ENCODE measurements at regions not wholly inside any gene's neighbourhood (a gene's known extent, or its start where the extent isn't known, plus 50 kb on each side); places are given as distances from the start of the nearest gene placed in this dataset.

GRCh38 chr2:59985923-59986322, 567.5 kb downstream of the BCL11A start:
- DNase-seq (ENCODE audit: low read depth in 2 of 2): no peak

- no peak for DNase-seq (ENCODE audit: low read depth in 2 of 2)
These were observed 579.2 kb downstream of the BCL11A start for GRCh38 chr2:59974051-59974766.

- DNase-seq (ENCODE audit: low read depth in 2 of 2): no peak
These were observed 584.3 kb downstream of the BCL11A start for GRCh38 chr2:59969161-59969560.

- no peak for DNase-seq (ENCODE audit: low read depth in 2 of 2)
These were observed 585.0 kb downstream of the BCL11A start for GRCh38 chr2:59968441-59968840.

- DNase-seq (ENCODE audit: low read depth in 2 of 2): no peak
These were observed 585.8 kb downstream of the BCL11A start for GRCh38 chr2:59967691-59968090.

- no peak for DNase-seq (ENCODE audit: low read depth in 2 of 2)
These were observed 590.3 kb downstream of the BCL11A start for GRCh38 chr2:59963157-59963556.

GRCh38 chr2:59961746-59962145, 591.7 kb downstream of the BCL11A start:
- no peak for DNase-seq (ENCODE audit: low read depth in 2 of 2)

GRCh38 chr2:59959944-59960343, 593.5 kb downstream of the BCL11A start:
- DNase-seq (ENCODE audit: low read depth in 2 of 2): no peak

- DNase-seq (ENCODE audit: low read depth in 2 of 2): no peak
These were observed 596.0 kb downstream of the BCL11A start for GRCh38 chr2:59957504-59957903.

- no peak for DNase-seq (ENCODE audit: low read depth in 2 of 2)
These were observed 596.5 kb downstream of the BCL11A start for GRCh38 chr2:59956981-59957380.

- no peak for DNase-seq (ENCODE audit: low read depth in 2 of 2)
These were observed 605.4 kb downstream of the BCL11A start for GRCh38 chr2:59947917-59948541.

- no peak for DNase-seq (ENCODE audit: low read depth in 2 of 2)
These were observed 606.2 kb downstream of the BCL11A start for GRCh38 chr2:59947209-59947608.

GRCh38 chr2:59939236-59939635, 614.2 kb downstream of the BCL11A start:
- no peak for DNase-seq (ENCODE audit: low read depth in 2 of 2)

- DNase-seq (ENCODE audit: low read depth in 2 of 2): no peak
These were observed 615.3 kb downstream of the BCL11A start for GRCh38 chr2:59938181-59938580.

- DNase-seq (ENCODE audit: low read depth in 2 of 2): no peak
These were observed 617.4 kb downstream of the BCL11A start for GRCh38 chr2:59936048-59936447.

- DNase-seq (ENCODE audit: low read depth in 2 of 2): no peak
These were observed 618.4 kb downstream of the BCL11A start for GRCh38 chr2:59935005-59935404.

- no peak for DNase-seq (ENCODE audit: low read depth in 2 of 2)
These were observed 619.5 kb downstream of the BCL11A start for GRCh38 chr2:59933948-59934347.

- DNase-seq (ENCODE audit: low read depth in 2 of 2): no peak
These were observed 621.1 kb downstream of the BCL11A start for GRCh38 chr2:59932341-59932740.

GRCh38 chr2:59930430-59930829, 623.0 kb downstream of the BCL11A start:
- no peak for DNase-seq (ENCODE audit: low read depth in 2 of 2)

GRCh38 chr2:59926731-59927130, 626.7 kb downstream of the BCL11A start:
- no peak for DNase-seq (ENCODE audit: low read depth in 2 of 2)

- DNase-seq (ENCODE audit: low read depth in 2 of 2): no peak
These were observed 628.1 kb downstream of the BCL11A start for GRCh38 chr2:59925321-59925720.

GRCh38 chr2:59924346-59924745, 629.1 kb downstream of the BCL11A start:
- DNase-seq (ENCODE audit: low read depth in 2 of 2): no peak

- DNase-seq (ENCODE audit: low read depth in 2 of 2): no peak
These were observed 631.0 kb downstream of the BCL11A start for GRCh38 chr2:59922450-59922849.

GRCh38 chr2:59921743-59922142, 631.7 kb downstream of the BCL11A start:
- no peak for DNase-seq (ENCODE audit: low read depth in 2 of 2)
